ENCODE measurements at regions not wholly inside any gene's neighbourhood (a gene's known extent, or its start where the extent isn't known, plus 50 kb on each side); places are given as distances from the start of the nearest gene placed in this dataset.
"Not testable (repeated sequence)": the region's sequence is repeated elsewhere in the genome, so short reads cannot be mapped to it uniquely, and the experiment has no call there.

DNA sequence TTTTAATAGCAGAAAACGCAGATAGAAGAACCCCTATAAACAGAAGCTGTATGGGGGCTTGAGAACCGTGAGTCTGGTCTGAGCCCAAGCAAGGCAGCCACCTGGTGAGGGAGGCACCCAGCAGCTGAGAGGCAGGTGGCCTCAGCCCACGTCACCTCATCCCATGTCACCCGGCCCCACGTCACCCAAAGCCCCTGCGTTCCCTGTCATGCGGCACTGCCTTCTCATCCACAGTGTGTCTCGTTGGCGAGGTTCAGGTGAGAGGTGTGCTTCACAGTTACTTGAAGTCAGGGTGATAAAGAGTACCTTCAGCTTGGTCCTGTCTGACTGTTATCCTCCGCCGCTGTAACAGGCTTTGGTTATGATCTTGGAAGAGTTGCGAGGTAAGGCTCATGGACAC is 80.6 kb upstream of the IRX4 start:
- DNase-seq, result no peak
- POLR2A ChIA-PET, result no interaction called here
- no peak overlapping the region for H3K27ac Mint-ChIP-seq
- H3K4me3 Mint-ChIP-seq, result no peak overlapping the region
- H3K36me3 Mint-ChIP-seq (ENCODE audit: low read depth), result no peaks in the 10 kb centered on the region
- H3K27me3 Mint-ChIP-seq (ENCODE audit: low read depth), result no peaks in the 10 kb centered on the region
- no peak for ATAC-seq
- no peaks in the 10 kb centered on the region for H3K4me1 Mint-ChIP-seq (ENCODE audit: low read depth)
- CTCF ChIA-PET, result no interaction called here
- H3K9me3 Mint-ChIP-seq (ENCODE audit: insufficient read depth), result no peaks in the 10 kb centered on the region

- CTCF ChIA-PET, result no interaction called here
- no peaks in the 10 kb centered on the region for H3K27me3 Mint-ChIP-seq (ENCODE audit: low read depth)
- no peak overlapping the region for H3K27ac Mint-ChIP-seq
- H3K4me1 Mint-ChIP-seq (ENCODE audit: low read depth), result no peaks in the 10 kb centered on the region
- H3K4me3 Mint-ChIP-seq, result no peak overlapping the region
- ATAC-seq (no peak), DNase-seq (no peak)
- no peaks in the 10 kb centered on the region for H3K36me3 Mint-ChIP-seq (ENCODE audit: low read depth)
- POLR2A ChIA-PET, result no interaction called here
- H3K9me3 Mint-ChIP-seq (ENCODE audit: insufficient read depth), result no peaks in the 10 kb centered on the region
Measured at GRCh38 chr5:1962619-1963355, 80.1 kb upstream of the IRX4 start.

- H3K27ac Mint-ChIP-seq, result no peak overlapping the region
- H3K36me3 Mint-ChIP-seq (ENCODE audit: low read depth), result no peaks in the 10 kb centered on the region
- no peaks in the 10 kb centered on the region for H3K9me3 Mint-ChIP-seq (ENCODE audit: insufficient read depth)
- no peaks in the 10 kb centered on the region for H3K27me3 Mint-ChIP-seq (ENCODE audit: low read depth)
- no peak for DNase-seq
- CTCF ChIA-PET, result no interaction called here
- ATAC-seq, result no peak
- H3K4me3 Mint-ChIP-seq, result no peak overlapping the region
- POLR2A ChIA-PET, result no interaction called here
- no peaks in the 10 kb centered on the region for H3K4me1 Mint-ChIP-seq (ENCODE audit: low read depth)
Measured at GRCh38 chr5:1961952-1962595, 79.3 kb upstream of the IRX4 start.

- Mint-ChIP-seq H3K27me3 (ENCODE audit: low read depth) (no peaks in the 10 kb centered on the region), H3K27ac (no peak overlapping the region), H3K36me3 (ENCODE audit: low read depth) (no peaks in the 10 kb centered on the region), H3K4me1 (ENCODE audit: low read depth) (no peaks in the 10 kb centered on the region), H3K9me3 (ENCODE audit: insufficient read depth) (no peaks in the 10 kb centered on the region), H3K4me3 (no peak overlapping the region)
- ATAC-seq (no peak), DNase-seq (no peak)
- CTCF ChIA-PET, result no interaction called here
- POLR2A ChIA-PET, result no interaction called here
Measured at GRCh38 chr5:1961304-1961946, 78.7 kb upstream of the IRX4 start.

GRCh38 chr5:1960595-1961303 is 78.0 kb upstream of the IRX4 start:
- Mint-ChIP-seq H3K27ac (no peak overlapping the region), H3K27me3 (ENCODE audit: low read depth) (no peaks in the 10 kb centered on the region), H3K9me3 (ENCODE audit: insufficient read depth) (no peaks in the 10 kb centered on the region), H3K36me3 (ENCODE audit: low read depth) (no peaks in the 10 kb centered on the region), H3K4me3 (no peak overlapping the region), H3K4me1 (ENCODE audit: low read depth) (no peaks in the 10 kb centered on the region)
- CTCF ChIA-PET, result no interaction called here
- no peak for ATAC-seq
- POLR2A ChIA-PET, result no interaction called here
- DNase-seq, result no peak

- Mint-ChIP-seq H3K27me3 (ENCODE audit: low read depth) (no peaks in the 10 kb centered on the region), H3K4me3 (no peak overlapping the region), H3K27ac (no peak overlapping the region), H3K9me3 (ENCODE audit: insufficient read depth) (no peaks in the 10 kb centered on the region), H3K36me3 (ENCODE audit: low read depth) (no peaks in the 10 kb centered on the region), H3K4me1 (ENCODE audit: low read depth) (no peaks in the 10 kb centered on the region)
- ChIA-PET POLR2A (no interaction called here), CTCF (no interaction called here)
- DNase-seq, result no peak
- no peak for ATAC-seq
Measured at GRCh38 chr5:1959725-1960581, 77.2 kb upstream of the IRX4 start.

- ChIA-PET POLR2A (no interaction called here), CTCF (no interaction called here)
- DNase-seq (no peak), ATAC-seq (no peak)
- Mint-ChIP-seq H3K4me3 (no peak overlapping the region), H3K27me3 (ENCODE audit: low read depth) (no peaks in the 10 kb centered on the region), H3K36me3 (ENCODE audit: low read depth) (no peaks in the 10 kb centered on the region), H3K9me3 (ENCODE audit: insufficient read depth) (no peaks in the 10 kb centered on the region), H3K4me1 (ENCODE audit: low read depth) (no peaks in the 10 kb centered on the region), H3K27ac (no peak overlapping the region)
Measured at GRCh38 chr5:1959231-1959630, 76.5 kb upstream of the IRX4 start.

DNA sequence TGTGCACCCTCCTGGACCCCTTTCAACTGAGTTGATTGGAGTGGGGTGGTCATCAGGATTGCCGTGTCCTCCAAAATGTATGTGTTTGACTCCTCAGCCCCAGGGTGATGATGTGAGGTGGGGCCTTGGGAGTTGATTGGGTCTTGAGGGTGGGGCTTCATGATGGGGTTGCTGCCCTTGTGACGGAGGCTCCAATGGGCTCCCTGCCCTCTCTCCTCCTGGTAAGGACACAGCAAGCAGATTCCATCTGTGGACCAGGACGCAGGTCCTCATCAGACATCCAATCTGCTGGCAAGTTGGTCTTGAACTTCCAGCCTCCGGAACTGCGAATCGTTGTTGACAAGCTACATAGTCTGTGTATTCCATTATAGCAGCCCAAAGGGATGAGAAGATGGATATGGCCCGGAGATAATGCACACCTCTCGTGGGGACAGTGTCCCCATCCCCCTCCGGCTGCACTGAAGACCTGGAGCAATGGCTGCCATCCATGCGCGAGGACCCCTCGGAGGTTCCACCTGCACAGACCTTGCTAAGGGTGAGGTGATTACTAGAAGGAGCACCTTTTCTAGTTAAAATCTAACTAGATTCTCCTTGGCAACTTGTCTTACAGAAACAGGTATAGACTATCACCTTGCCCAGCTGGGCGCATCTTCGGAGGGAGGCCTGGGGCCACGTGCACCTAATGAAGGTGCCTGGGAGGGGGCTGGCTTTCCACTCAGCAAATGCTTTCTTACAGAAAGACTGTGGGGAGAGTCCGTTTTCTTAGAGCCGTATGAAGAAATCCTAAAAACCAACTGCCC is 75.7 kb upstream of the IRX4 start:
- POLR2A ChIA-PET, result no interaction called here

DNA sequence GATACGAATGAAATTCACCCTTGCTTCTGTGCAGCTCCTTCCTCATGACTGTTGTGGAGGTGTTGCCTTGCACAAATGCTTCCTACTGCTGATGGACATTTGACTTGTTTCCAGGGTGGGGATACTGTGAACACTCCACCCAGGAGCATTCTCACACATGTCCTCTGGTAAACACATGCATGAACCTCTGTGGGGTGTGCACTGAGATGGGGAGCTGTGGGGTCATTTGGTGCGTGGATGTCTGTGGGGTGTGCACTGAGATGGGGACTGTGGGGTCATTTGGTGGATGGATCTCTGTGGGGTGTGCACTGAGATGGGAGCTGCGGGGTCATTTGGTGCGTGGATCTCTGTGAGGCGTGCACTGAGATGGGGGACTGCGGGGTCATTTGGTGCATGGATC is 72.9 kb upstream of the IRX4 start:
- no peak for ATAC-seq
- ChIA-PET CTCF (no interaction called here), POLR2A (no interaction called here)
- Mint-ChIP-seq H3K4me3 (no peak overlapping the region), H3K27ac (no peak overlapping the region), H3K36me3 (ENCODE audit: low read depth) (no peaks in the 10 kb centered on the region), H3K4me1 (ENCODE audit: low read depth) (no peaks in the 10 kb centered on the region), H3K9me3 (ENCODE audit: insufficient read depth) (no peaks in the 10 kb centered on the region), H3K27me3 (ENCODE audit: low read depth) (peaks cover 8% of the 10 kb centered on the region)
- DNase-seq, result no peak

More for the DNA sequence above, 75.7 kb upstream of the IRX4 start:
- ATAC-seq (no peak), DNase-seq (no peak)
- Mint-ChIP-seq H3K4me3 (no peak overlapping the region), H3K36me3 (ENCODE audit: low read depth) (no peaks in the 10 kb centered on the region), H3K27ac (no peak overlapping the region), H3K9me3 (ENCODE audit: insufficient read depth) (no peaks in the 10 kb centered on the region), H3K27me3 (ENCODE audit: low read depth) (peaks cover under 1% of the 10 kb centered on the region), H3K4me1 (ENCODE audit: low read depth) (no peaks in the 10 kb centered on the region)
- CTCF ChIA-PET, result no interaction called here

GRCh38 chr5:1953710-1954109 is 71.0 kb upstream of the IRX4 start:
- H3K4me1 Mint-ChIP-seq (ENCODE audit: low read depth); H3K36me3 Mint-ChIP-seq (ENCODE audit: low read depth); H3K4me3 Mint-ChIP-seq; H3K27ac Mint-ChIP-seq; H3K9me3 Mint-ChIP-seq (ENCODE audit: insufficient read depth); ATAC-seq; POLR2A ChIA-PET; CTCF ChIA-PET; H3K27me3 Mint-ChIP-seq (ENCODE audit: low read depth); DNase-seq: not testable (repeated sequence)

- ChIA-PET POLR2A (no interaction called here), CTCF (no interaction called here)
- Mint-ChIP-seq H3K27ac (no peak overlapping the region), H3K4me3 (no peak overlapping the region), H3K9me3 (ENCODE audit: insufficient read depth) (no peaks in the 10 kb centered on the region), H3K4me1 (ENCODE audit: low read depth) (no peaks in the 10 kb centered on the region), H3K27me3 (ENCODE audit: low read depth) (peaks cover 8% of the 10 kb centered on the region), H3K36me3 (ENCODE audit: low read depth) (no peaks in the 10 kb centered on the region)
- DNase-seq, result no peak
- no peak for ATAC-seq
Measured at GRCh38 chr5:1952444-1953099, 69.8 kb upstream of the IRX4 start.
